ENCODE measurements at regions not wholly inside any gene's neighbourhood (a gene's known extent, or its start where the extent isn't known, plus 50 kb on each side); places are given as distances from the start of the nearest gene placed in this dataset.

DNA sequence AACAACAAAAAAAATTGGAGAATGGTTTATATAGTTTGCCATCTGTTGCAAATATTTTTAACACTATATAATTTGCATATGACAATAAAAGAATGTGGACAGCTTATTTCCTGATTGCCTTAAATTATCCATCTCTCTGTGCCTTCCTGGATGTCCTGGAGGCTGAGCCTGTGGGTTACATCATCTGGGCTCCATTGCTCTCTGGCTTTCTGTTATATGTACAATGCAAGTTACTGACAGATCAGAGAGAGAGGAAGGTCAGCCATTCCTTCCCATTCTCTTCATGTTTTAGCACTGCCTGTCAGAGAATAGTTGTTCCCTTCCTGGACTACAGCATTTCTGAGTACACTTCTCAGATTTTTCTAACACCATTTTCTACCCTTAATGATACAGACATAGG lies 758.3 kb upstream of the PCDH20 start:
- no peak for TF ChIP-seq SMC3 (IDR thresholded peaks at IDR 0.05; ENCODE audit: borderline replicate concordance, low read length)
- no peak for TF ChIP-seq SPI1 (IDR thresholded peaks at IDR 0.05; ENCODE audit: borderline replicate concordance, insufficient read depth, low read depth, low read length)
- no peak for TF ChIP-seq MXI1 (IDR thresholded peaks at IDR 0.05; ENCODE audit: low read depth, low read length)
- TF ChIP-seq, protein P1, sequence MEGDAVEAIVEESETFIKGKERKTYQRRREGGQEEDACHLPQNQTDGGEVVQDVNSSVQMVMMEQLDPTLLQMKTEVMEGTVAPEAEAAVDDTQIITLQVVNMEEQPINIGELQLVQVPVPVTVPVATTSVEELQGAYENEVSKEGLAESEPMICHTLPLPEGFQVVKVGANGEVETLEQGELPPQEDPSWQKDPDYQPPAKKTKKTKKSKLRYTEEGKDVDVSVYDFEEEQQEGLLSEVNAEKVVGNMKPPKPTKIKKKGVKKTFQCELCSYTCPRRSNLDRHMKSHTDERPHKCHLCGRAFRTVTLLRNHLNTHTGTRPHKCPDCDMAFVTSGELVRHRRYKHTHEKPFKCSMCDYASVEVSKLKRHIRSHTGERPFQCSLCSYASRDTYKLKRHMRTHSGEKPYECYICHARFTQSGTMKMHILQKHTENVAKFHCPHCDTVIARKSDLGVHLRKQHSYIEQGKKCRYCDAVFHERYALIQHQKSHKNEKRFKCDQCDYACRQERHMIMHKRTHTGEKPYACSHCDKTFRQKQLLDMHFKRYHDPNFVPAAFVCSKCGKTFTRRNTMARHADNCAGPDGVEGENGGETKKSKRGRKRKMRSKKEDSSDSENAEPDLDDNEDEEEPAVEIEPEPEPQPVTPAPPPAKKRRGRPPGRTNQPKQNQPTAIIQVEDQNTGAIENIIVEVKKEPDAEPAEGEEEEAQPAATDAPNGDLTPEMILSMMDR (IDR thresholded peaks at IDR 0.05 in 2 of 3, conservative IDR thresholded peaks at IDR 0.05 in 1 of 3; ENCODE audit: control insufficient read depth in 2 of 3, extremely low read depth in 1 of 3, insufficient read depth in 1 of 3, low read depth in 3 of 3, low read length in 3 of 3): no peak
- no peak for TF ChIP-seq NR2C2 (IDR thresholded peaks at IDR 0.05; ENCODE audit: borderline replicate concordance, control insufficient read depth, insufficient read length, low read depth)
- TF ChIP-seq, protein P2, sequence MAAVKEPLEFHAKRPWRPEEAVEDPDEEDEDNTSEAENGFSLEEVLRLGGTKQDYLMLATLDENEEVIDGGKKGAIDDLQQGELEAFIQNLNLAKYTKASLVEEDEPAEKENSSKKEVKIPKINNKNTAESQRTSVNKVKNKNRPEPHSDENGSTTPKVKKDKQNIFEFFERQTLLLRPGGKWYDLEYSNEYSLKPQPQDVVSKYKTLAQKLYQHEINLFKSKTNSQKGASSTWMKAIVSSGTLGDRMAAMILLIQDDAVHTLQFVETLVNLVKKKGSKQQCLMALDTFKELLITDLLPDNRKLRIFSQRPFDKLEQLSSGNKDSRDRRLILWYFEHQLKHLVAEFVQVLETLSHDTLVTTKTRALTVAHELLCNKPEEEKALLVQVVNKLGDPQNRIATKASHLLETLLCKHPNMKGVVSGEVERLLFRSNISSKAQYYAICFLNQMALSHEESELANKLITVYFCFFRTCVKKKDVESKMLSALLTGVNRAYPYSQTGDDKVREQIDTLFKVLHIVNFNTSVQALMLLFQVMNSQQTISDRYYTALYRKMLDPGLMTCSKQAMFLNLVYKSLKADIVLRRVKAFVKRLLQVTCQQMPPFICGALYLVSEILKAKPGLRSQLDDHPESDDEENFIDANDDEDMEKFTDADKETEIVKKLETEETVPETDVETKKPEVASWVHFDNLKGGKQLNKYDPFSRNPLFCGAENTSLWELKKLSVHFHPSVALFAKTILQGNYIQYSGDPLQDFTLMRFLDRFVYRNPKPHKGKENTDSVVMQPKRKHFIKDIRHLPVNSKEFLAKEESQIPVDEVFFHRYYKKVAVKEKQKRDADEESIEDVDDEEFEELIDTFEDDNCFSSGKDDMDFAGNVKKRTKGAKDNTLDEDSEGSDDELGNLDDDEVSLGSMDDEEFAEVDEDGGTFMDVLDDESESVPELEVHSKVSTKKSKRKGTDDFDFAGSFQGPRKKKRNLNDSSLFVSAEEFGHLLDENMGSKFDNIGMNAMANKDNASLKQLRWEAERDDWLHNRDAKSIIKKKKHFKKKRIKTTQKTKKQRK (IDR thresholded peaks at IDR 0.05; ENCODE audit: low read depth, low read length): no peak
- TF ChIP-seq SUZ12 (IDR thresholded peaks at IDR 0.05; ENCODE audit: unreplicated experiment): no peak
- TF ChIP-seq NR2C1 (IDR thresholded peaks at IDR 0.05): no peak
- TF ChIP-seq NR2F1 (conservative IDR thresholded peaks at IDR 0.05): no peak
- no peak for TF ChIP-seq ATF3 (IDR thresholded peaks at IDR 0.05; ENCODE audit: borderline replicate concordance, extremely low read depth, low read depth, low read length)
- TF ChIP-seq, protein P3, sequence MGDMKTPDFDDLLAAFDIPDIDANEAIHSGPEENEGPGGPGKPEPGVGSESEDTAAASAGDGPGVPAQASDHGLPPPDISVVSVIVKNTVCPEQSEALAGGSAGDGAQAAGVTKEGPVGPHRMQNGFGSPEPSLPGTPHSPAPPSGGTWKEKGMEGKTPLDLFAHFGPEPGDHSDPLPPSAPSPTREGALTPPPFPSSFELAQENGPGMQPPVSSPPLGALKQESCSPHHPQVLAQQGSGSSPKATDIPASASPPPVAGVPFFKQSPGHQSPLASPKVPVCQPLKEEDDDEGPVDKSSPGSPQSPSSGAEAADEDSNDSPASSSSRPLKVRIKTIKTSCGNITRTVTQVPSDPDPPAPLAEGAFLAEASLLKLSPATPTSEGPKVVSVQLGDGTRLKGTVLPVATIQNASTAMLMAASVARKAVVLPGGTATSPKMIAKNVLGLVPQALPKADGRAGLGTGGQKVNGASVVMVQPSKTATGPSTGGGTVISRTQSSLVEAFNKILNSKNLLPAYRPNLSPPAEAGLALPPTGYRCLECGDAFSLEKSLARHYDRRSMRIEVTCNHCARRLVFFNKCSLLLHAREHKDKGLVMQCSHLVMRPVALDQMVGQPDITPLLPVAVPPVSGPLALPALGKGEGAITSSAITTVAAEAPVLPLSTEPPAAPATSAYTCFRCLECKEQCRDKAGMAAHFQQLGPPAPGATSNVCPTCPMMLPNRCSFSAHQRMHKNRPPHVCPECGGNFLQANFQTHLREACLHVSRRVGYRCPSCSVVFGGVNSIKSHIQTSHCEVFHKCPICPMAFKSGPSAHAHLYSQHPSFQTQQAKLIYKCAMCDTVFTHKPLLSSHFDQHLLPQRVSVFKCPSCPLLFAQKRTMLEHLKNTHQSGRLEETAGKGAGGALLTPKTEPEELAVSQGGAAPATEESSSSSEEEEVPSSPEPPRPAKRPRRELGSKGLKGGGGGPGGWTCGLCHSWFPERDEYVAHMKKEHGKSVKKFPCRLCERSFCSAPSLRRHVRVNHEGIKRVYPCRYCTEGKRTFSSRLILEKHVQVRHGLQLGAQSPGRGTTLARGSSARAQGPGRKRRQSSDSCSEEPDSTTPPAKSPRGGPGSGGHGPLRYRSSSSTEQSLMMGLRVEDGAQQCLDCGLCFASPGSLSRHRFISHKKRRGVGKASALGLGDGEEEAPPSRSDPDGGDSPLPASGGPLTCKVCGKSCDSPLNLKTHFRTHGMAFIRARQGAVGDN (IDR thresholded peaks at IDR 0.05): no peak
